Bronchial epithelial cell (primary cell): ENCODE measurements at regions not wholly inside any gene's neighbourhood (a gene's known extent, or its start where the extent isn't known, plus 50 kb on each side); places are given as distances from the start of the nearest gene placed in this dataset.

Experiments
- DNase-seq: peaks from one replicate; pipeline ENCODE4 v3.0.0-alpha.2; 2010; ENCODE audit warnings: low read depth
- FAIRE-seq: peaks from 2 replicates; lab custom pipeline; 2011; peaks lifted over from hg19 to GRCh38; lab: Jason Lieb, UNC
- H3K27me3 ChIP-seq: 2 replicates; pipeline ENCODE4 v1.5.1; 2011; ENCODE audit warnings: low read length; ENCODE audit not compliant: control insufficient read depth, insufficient read depth
- H3K36me3 ChIP-seq: 2 replicates; pipeline ENCODE4 v1.5.1; 2011; ENCODE audit warnings: low read length; ENCODE audit not compliant: control insufficient read depth, insufficient read depth
- H3K4me3 ChIP-seq: 2 replicates; pipeline ENCODE4 v1.5.1; 2011; ENCODE audit warnings: mild to moderate bottlenecking, low read depth, low read length, control low read depth
- CTCF ChIP-seq: IDR thresholded peaks from 2 replicates; pipeline ENCODE4 v1.5.1; 2011; ENCODE audit warnings: mild to moderate bottlenecking, moderate library complexity, low read length, control low read depth, inconsistent platforms; ENCODE audit not compliant: insufficient read depth, severe bottlenecking

GRCh38 chr11:70495351-70496310 lies 97.3 kb downstream of the CTTN start:
- H3K27me3 ChIP-seq: no peaks in the 10 kb centered on the region
- H3K36me3 ChIP-seq: no peaks in the 10 kb centered on the region
- FAIRE-seq (no peak), DNase-seq (no peak)
- no peak for TF ChIP-seq CTCF
- H3K4me3 ChIP-seq: no peak overlapping the region

- DNase-seq (no peak), FAIRE-seq (no peak)
- no peaks in the 10 kb centered on the region for H3K36me3 ChIP-seq
- no peak overlapping the region for H3K4me3 ChIP-seq
- no peaks in the 10 kb centered on the region for H3K27me3 ChIP-seq
- no peak for TF ChIP-seq CTCF
These were observed 98.5 kb downstream of the CTTN start for GRCh38 chr11:70496591-70497535.

- DNase-seq (no peak), FAIRE-seq (no peak)
- no peak overlapping the region for H3K4me3 ChIP-seq
- H3K36me3 ChIP-seq: no peaks in the 10 kb centered on the region
- H3K27me3 ChIP-seq: no peaks in the 10 kb centered on the region
- TF ChIP-seq CTCF: no peak
These were observed 99.3 kb downstream of the CTTN start for GRCh38 chr11:70497536-70498075.

GRCh38 chr11:70498171-70498571 lies 99.8 kb downstream of the CTTN start:
- no peaks in the 10 kb centered on the region for H3K36me3 ChIP-seq
- TF ChIP-seq CTCF: no peak
- no peak for FAIRE-seq
- no peaks in the 10 kb centered on the region for H3K27me3 ChIP-seq
- DNase-seq: no peak
- H3K4me3 ChIP-seq: no peak overlapping the region

GRCh38 chr11:70498976-70499801 lies 100.9 kb downstream of the CTTN start:
- TF ChIP-seq CTCF: no peak
- Histone ChIP-seq H3K4me3 (no peak overlapping the region), H3K36me3 (no peaks in the 10 kb centered on the region), H3K27me3 (no peaks in the 10 kb centered on the region)
- FAIRE-seq: no peak
- no peak for DNase-seq
